K562 (cell line): ENCODE measurements at regions not wholly inside any gene's neighbourhood (a gene's known extent, or its start where the extent isn't known, plus 50 kb on each side); places are given as distances from the start of the nearest gene placed in this dataset.
"Not testable (repeated sequence)": the region's sequence is repeated elsewhere in the genome, so short reads cannot be mapped to it uniquely, and the experiment has no call there.

Source experiments
- DDX20 ChIP-seq: fragments of 450-650 bp; IDR thresholded peaks from 2 replicates; pipeline ENCODE4 v1.6.1; 2016; ENCODE audit warnings: missing genetic modification characterization, low read depth, mild to moderate bottlenecking, missing compliant biosample characterization, moderate library complexity
- ELF4 ChIP-seq: fragments of 450-650 bp; formaldehyde crosslinking; IDR thresholded peaks from 2 replicates; pipeline ENCODE4 v1.4.0; 2022; ENCODE audit warnings: missing genetic modification characterization
- FOXA3 ChIP-seq, 2 experiments: fragments of 450-650 bp in 1 of 2; sonication (generic) in 1 of 2; formaldehyde crosslinking; IDR thresholded peaks in 1 of 2; conservative IDR thresholded peaks in 1 of 2; 2 replicates each; pipeline versions ENCODE4 v1.4.0 to v1.8.0; 2020 to 2022; ENCODE audit warnings: mild to moderate bottlenecking in 2 of 2, missing genetic modification reagents in 1 of 2
- HIVEP1 ChIP-seq: fragments of 250-450 bp; sonication (Bioruptor Pico); IDR thresholded peaks from 2 replicates; pipeline ENCODE4 v1.4.0; 2020; ENCODE audit warnings: mild to moderate bottlenecking
- KLF13 ChIP-seq: fragments of 450-650 bp; IDR thresholded peaks from 2 replicates; pipeline ENCODE4 v1.6.1; 2016; ENCODE audit warnings: missing genetic modification characterization, low read depth, mild to moderate bottlenecking, missing compliant biosample characterization, moderate library complexity, borderline replicate concordance
- MEF2D ChIP-seq: conservative IDR thresholded peaks from 2 replicates; pipeline ENCODE4 v1.6.1; 2016; ENCODE audit warnings: low read depth, missing genetic modification characterization, missing compliant biosample characterization
- NR2C1 ChIP-seq, 2 experiments: fragments of 450-650 bp; IDR thresholded peaks; 2 replicates each; pipeline ENCODE4 v1.6.1; 2017; ENCODE audit warnings: mild to moderate bottlenecking in 2 of 2, antibody characterized with exemption in 1 of 2, inconsistent platforms in 1 of 2, missing compliant biosample characterization in 1 of 2, missing genetic modification characterization in 1 of 2
- ZNF444 ChIP-seq: fragments of 250-450 bp; sonication (Bioruptor Pico); IDR thresholded peaks from 2 replicates; pipeline ENCODE4 v1.4.0; 2020; ENCODE audit warnings: mild to moderate bottlenecking, moderate library complexity
- ZNF507 ChIP-seq: conservative IDR thresholded peaks from 2 replicates; pipeline ENCODE4 v1.6.1; 2017; ENCODE audit warnings: missing genetic modification characterization, missing compliant biosample characterization
- ZNF668 ChIP-seq: fragments of 250-450 bp; sonication (Bioruptor Pico); IDR thresholded peaks from 2 replicates; pipeline ENCODE4 v1.8.0; 2022; ENCODE audit warnings: mild to moderate bottlenecking, inconsistent platforms
- ZNF75A ChIP-seq: fragments of 450-650 bp; formaldehyde crosslinking; IDR thresholded peaks from 2 replicates; pipeline ENCODE4 v1.4.0; 2020; ENCODE audit warnings: mild to moderate bottlenecking
- ZNF76 ChIP-seq: fragments of 250-450 bp; sonication (Bioruptor Pico); IDR thresholded peaks from 2 replicates; pipeline ENCODE4 v1.4.0; 2020; ENCODE audit warnings: mild to moderate bottlenecking, moderate library complexity, borderline replicate concordance
- TF ChIP-seq, protein P1 (sequence below): fragments of 200-800 bp; sonication (Bioruptor generic); IDR thresholded peaks from 2 replicates; pipeline ENCODE4 v1.6.1; 2017; ENCODE audit warnings: missing genetic modification characterization, missing compliant biosample characterization
- TF ChIP-seq, protein P2 (sequence below): fragments of 250-450 bp; sonication (Bioruptor Pico); IDR thresholded peaks from 2 replicates; pipeline ENCODE4 v1.8.0; 2021; ENCODE audit warnings: moderate library complexity, mild to moderate bottlenecking, inconsistent platforms
- TF ChIP-seq, protein P3 (sequence below): fragments of 250-450 bp; sonication (Bioruptor Pico); IDR thresholded peaks from 2 replicates; pipeline ENCODE4 v1.8.0; 2022; ENCODE audit warnings: moderate library complexity, mild to moderate bottlenecking, inconsistent platforms
- TF ChIP-seq, protein P4 (sequence below): fragments of 450-650 bp; formaldehyde crosslinking; IDR thresholded peaks from 2 replicates; pipeline ENCODE4 v1.4.0; 2020; ENCODE audit warnings: mild to moderate bottlenecking
- TF ChIP-seq, protein P5 (sequence below): fragments of 450-650 bp; formaldehyde crosslinking; conservative IDR thresholded peaks from 2 replicates; pipeline ENCODE4 v1.4.0; 2022; ENCODE audit warnings: mild to moderate bottlenecking, missing genetic modification characterization
- TF ChIP-seq, protein P6 (sequence below): fragments of 450-650 bp; formaldehyde crosslinking; IDR thresholded peaks from 2 replicates; pipeline ENCODE4 v1.4.0; 2022; ENCODE audit warnings: missing genetic modification characterization
- TF ChIP-seq, protein P7 (sequence below): fragments of 250-450 bp; sonication (Bioruptor Pico); IDR thresholded peaks from 2 replicates; pipeline ENCODE4 v1.5.0; 2020; ENCODE audit warnings: mild to moderate bottlenecking, borderline replicate concordance

DNA sequence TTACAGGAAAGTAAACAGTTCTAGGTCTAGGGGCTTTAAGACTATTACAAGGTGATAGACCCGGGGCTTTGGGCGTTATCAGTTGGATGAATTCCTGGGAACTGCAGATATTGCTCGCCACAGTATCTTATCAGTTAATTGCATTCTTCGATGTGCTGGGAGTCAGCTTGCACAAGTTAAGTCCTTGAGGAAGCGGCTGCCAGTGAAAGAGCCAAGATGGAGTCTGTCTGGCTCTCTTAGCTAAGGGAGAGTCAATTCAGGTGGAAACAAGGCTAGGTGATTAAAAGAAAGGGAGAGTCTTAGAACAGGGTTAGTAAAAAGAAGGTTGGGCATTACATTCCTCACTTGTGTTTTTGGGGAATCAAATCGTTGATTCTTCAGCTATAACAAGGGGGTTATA is 130.6 kb upstream of the ZNF195 start (continued):
- TF ChIP-seq, protein P1, sequence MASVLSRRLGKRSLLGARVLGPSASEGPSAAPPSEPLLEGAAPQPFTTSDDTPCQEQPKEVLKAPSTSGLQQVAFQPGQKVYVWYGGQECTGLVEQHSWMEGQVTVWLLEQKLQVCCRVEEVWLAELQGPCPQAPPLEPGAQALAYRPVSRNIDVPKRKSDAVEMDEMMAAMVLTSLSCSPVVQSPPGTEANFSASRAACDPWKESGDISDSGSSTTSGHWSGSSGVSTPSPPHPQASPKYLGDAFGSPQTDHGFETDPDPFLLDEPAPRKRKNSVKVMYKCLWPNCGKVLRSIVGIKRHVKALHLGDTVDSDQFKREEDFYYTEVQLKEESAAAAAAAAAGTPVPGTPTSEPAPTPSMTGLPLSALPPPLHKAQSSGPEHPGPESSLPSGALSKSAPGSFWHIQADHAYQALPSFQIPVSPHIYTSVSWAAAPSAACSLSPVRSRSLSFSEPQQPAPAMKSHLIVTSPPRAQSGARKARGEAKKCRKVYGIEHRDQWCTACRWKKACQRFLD (CRISPR knock-in tag) = peak; percentile 90; the same call in 1 of the 2 replicates
- TF ChIP-seq, protein P2, sequence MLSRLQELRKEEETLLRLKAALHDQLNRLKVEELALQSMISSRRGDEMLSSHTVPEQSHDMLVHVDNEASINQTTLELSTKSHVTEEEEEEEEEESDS (CRISPR knock-in tag) = 0 out of 2 replicates have a peak, but pooled peaks have one; percentile 54
- 0 out of 4 replicates have a peak, but pooled peaks of 1 of the 2 experiments have one; percentile 5 for TF ChIP-seq FOXA3 (CRISPR knock-in tag; conservative IDR thresholded peaks at IDR 0.05 in 1 of 2, IDR thresholded peaks at IDR 0.05 in 1 of 2)
- TF ChIP-seq, protein P3, sequence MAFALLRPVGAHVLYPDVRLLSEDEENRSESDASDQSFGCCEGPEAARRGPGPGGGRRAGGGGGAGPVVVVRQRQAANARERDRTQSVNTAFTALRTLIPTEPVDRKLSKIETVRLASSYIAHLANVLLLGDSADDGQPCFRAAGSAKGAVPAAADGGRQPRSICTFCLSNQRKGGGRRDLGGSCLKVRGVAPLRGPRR (CRISPR knock-in tag) = peak; percentile 99
- TF ChIP-seq, protein P4, sequence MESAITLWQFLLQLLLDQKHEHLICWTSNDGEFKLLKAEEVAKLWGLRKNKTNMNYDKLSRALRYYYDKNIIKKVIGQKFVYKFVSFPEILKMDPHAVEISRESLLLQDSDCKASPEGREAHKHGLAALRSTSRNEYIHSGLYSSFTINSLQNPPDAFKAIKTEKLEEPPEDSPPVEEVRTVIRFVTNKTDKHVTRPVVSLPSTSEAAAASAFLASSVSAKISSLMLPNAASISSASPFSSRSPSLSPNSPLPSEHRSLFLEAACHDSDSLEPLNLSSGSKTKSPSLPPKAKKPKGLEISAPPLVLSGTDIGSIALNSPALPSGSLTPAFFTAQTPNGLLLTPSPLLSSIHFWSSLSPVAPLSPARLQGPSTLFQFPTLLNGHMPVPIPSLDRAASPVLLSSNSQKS = peak; percentile 94
- peak; percentile 93 for TF ChIP-seq DDX20 (tag)
- TF ChIP-seq ZNF444 (CRISPR knock-in tag) = peak; percentile 89
- TF ChIP-seq KLF13 (tag) = peak; percentile 70; the same call in 1 of the 2 replicates
- peak; percentile 94 for TF ChIP-seq MEF2D (tag)
- TF ChIP-seq ZNF75A (CRISPR knock-in tag) = peak; percentile 89
- TF ChIP-seq HIVEP1 (CRISPR knock-in tag) = peak; percentile 97
- TF ChIP-seq, protein P5, sequence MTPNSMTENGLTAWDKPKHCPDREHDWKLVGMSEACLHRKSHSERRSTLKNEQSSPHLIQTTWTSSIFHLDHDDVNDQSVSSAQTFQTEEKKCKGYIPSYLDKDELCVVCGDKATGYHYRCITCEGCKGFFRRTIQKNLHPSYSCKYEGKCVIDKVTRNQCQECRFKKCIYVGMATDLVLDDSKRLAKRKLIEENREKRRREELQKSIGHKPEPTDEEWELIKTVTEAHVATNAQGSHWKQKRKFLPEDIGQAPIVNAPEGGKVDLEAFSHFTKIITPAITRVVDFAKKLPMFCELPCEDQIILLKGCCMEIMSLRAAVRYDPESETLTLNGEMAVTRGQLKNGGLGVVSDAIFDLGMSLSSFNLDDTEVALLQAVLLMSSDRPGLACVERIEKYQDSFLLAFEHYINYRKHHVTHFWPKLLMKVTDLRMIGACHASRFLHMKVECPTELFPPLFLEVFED (CRISPR knock-in tag) = peak; percentile 77; the same call in 1 of the 2 replicates
- TF ChIP-seq, protein P6, sequence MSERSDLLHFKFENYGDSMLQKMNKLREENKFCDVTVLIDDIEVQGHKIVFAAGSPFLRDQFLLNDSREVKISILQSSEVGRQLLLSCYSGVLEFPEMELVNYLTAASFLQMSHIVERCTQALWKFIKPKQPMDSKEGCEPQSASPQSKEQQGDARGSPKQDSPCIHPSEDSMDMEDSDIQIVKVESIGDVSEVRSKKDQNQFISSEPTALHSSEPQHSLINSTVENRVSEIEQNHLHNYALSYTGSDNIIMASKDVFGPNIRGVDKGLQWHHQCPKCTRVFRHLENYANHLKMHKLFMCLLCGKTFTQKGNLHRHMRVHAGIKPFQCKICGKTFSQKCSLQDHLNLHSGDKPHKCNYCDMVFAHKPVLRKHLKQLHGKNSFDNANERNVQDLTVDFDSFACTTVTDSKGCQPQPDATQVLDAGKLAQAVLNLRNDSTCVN (CRISPR knock-in tag) = peak; percentile 90; the same call in 1 of the 2 replicates
- peak; percentile 32; the same call in 1 of the 2 replicates for TF ChIP-seq ZNF507
- TF ChIP-seq, protein P7, sequence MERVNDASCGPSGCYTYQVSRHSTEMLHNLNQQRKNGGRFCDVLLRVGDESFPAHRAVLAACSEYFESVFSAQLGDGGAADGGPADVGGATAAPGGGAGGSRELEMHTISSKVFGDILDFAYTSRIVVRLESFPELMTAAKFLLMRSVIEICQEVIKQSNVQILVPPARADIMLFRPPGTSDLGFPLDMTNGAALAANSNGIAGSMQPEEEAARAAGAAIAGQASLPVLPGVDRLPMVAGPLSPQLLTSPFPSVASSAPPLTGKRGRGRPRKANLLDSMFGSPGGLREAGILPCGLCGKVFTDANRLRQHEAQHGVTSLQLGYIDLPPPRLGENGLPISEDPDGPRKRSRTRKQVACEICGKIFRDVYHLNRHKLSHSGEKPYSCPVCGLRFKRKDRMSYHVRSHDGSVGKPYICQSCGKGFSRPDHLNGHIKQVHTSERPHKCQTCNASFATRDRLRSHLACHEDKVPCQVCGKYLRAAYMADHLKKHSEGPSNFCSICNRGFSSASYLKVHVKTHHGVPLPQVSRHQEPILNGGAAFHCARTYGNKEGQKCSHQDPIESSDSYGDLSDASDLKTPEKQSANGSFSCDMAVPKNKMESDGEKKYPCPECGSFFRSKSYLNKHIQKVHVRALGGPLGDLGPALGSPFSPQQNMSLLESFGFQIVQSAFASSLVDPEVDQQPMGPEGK (CRISPR knock-in tag) = peak; percentile 86; the same call in 1 of the 2 replicates
- TF ChIP-seq ELF4 = peak; percentile 99
- TF ChIP-seq ZNF668 (CRISPR knock-in tag) = peak; percentile 98
- TF ChIP-seq ZNF76 (CRISPR knock-in tag) = peak; percentile 97
- TF ChIP-seq NR2C1 (IDR thresholded peaks at IDR 0.05) = not testable (repeated sequence)
- TF ChIP-seq NR2C1 (tag; IDR thresholded peaks at IDR 0.05) = peak; percentile 92
